H9 (cell line): ENCODE measurements at regions not wholly inside any gene's neighbourhood (a gene's known extent, or its start where the extent isn't known, plus 50 kb on each side); places are given as distances from the start of the nearest gene placed in this dataset.

ENCODE experiments used
- DNase-seq: peaks from one replicate; pipeline ENCODE4 v3.0.0-alpha.2; 2017
- H2AFZ ChIP-seq: one replicate; pipeline ENCODE4 v1.6.1; 2013; ENCODE audit warnings: mild to moderate bottlenecking, low read length, control low read depth, moderate library complexity
- H2AK5ac ChIP-seq: 2 replicates; pipeline ENCODE4 v1.6.1; 2013; ENCODE audit warnings: low read length, control low read depth, mixed read lengths; ENCODE audit not compliant: insufficient read length
- H2BK120ac ChIP-seq: one replicate; pipeline ENCODE4 v1.6.1; 2013; ENCODE audit warnings: low read depth, mild to moderate bottlenecking, low read length, control low read depth, inconsistent platforms; ENCODE audit not compliant: poor library complexity, severe bottlenecking
- H2BK12ac ChIP-seq: 2 replicates; pipeline ENCODE4 v1.6.1; 2013; ENCODE audit warnings: low read length, control low read depth, mixed read lengths, low read depth; ENCODE audit not compliant: insufficient read length
- H2BK15ac ChIP-seq: 2 replicates; pipeline ENCODE4 v1.6.1; 2013; ENCODE audit warnings: low read depth, low read length, control low read depth
- H2BK20ac ChIP-seq: one replicate; pipeline ENCODE4 v1.6.1; 2013; ENCODE audit warnings: low read depth, mild to moderate bottlenecking, low read length, control low read depth, inconsistent platforms; ENCODE audit not compliant: poor library complexity, severe bottlenecking
- H2BK5ac ChIP-seq: 2 replicates; pipeline ENCODE4 v1.6.1; 2013; ENCODE audit warnings: low read length, control low read depth, mixed read lengths; ENCODE audit not compliant: insufficient read length
- H3K14ac ChIP-seq: 2 replicates; pipeline ENCODE4 v1.6.1; 2013; ENCODE audit warnings: low read length, control low read depth; ENCODE audit not compliant: insufficient read depth
- H3K18ac ChIP-seq: 2 replicates; pipeline ENCODE4 v1.6.1; 2013; ENCODE audit warnings: low read depth, mild to moderate bottlenecking, mixed read lengths, low read length, control low read depth; ENCODE audit not compliant: insufficient read length
- H3K23ac ChIP-seq: 2 replicates; pipeline ENCODE4 v1.6.1; 2013; ENCODE audit warnings: low read length, control low read depth, mixed read lengths, low read depth; ENCODE audit not compliant: insufficient read length
- H3K23me2 ChIP-seq: 2 replicates; pipeline ENCODE4 v1.6.1; 2013; ENCODE audit warnings: low read depth, mild to moderate bottlenecking, mixed read lengths, low read length, control low read depth; ENCODE audit not compliant: insufficient read length, poor library complexity, severe bottlenecking
- H3K27ac ChIP-seq: 2 replicates; pipeline ENCODE4 v1.5.1; 2013; ENCODE audit warnings: low read length, control low read depth, mixed read lengths, low read depth; ENCODE audit not compliant: insufficient read length
- H3K27me3 ChIP-seq: 2 replicates; pipeline ENCODE4 v1.6.1; 2013; ENCODE audit warnings: low read length, control low read depth, inconsistent platforms; ENCODE audit not compliant: insufficient read depth
- H3K4ac ChIP-seq: 2 replicates; pipeline ENCODE4 v1.6.1; 2013; ENCODE audit warnings: low read depth, mild to moderate bottlenecking, control low read depth, inconsistent platforms, low read length, moderate library complexity
- H3K4me1 ChIP-seq: 2 replicates; pipeline ENCODE4 v1.6.1; 2013; ENCODE audit warnings: low read length, control low read depth, inconsistent platforms; ENCODE audit not compliant: insufficient read depth
- H3K4me2 ChIP-seq: 2 replicates; pipeline ENCODE4 v1.6.1; 2013; ENCODE audit warnings: low read length, control low read depth, mixed read lengths; ENCODE audit not compliant: insufficient read length, insufficient read depth
- H3K56ac ChIP-seq: 2 replicates; pipeline ENCODE4 v1.6.1; 2013; ENCODE audit warnings: low read depth, mild to moderate bottlenecking, mixed read lengths, low read length, control low read depth; ENCODE audit not compliant: insufficient read length
- H3K79me1 ChIP-seq: 2 replicates; pipeline ENCODE4 v1.6.1; 2013; ENCODE audit warnings: low read depth, mild to moderate bottlenecking, moderate library complexity, low read length, control low read depth, inconsistent platforms; ENCODE audit not compliant: insufficient read depth, poor library complexity, severe bottlenecking
- H3K79me2 ChIP-seq: 2 replicates; pipeline ENCODE4 v1.6.1; 2013; ENCODE audit warnings: low read length, control low read depth, inconsistent platforms; ENCODE audit not compliant: insufficient read depth
- H3K9ac ChIP-seq: 2 replicates; pipeline ENCODE4 v1.6.1; 2013; ENCODE audit warnings: low read length, control low read depth, mixed read lengths; ENCODE audit not compliant: insufficient read length; ENCODE audit errors: extremely low read depth
- H3K9me3 ChIP-seq: one replicate; pipeline ENCODE4 v1.6.1; 2013; ENCODE audit warnings: low read depth, low read length, inconsistent platforms; ENCODE audit not compliant: control insufficient read depth
- H3T11ph ChIP-seq: one replicate; pipeline ENCODE4 v1.6.1; 2013; ENCODE audit warnings: mild to moderate bottlenecking, low read length, control low read depth, inconsistent platforms
- H4K20me1 ChIP-seq: one replicate; pipeline ENCODE4 v1.6.1; 2013; ENCODE audit not compliant: control insufficient read depth, insufficient read length, insufficient read depth
- H4K5ac ChIP-seq: 2 replicates; pipeline ENCODE4 v1.6.1; 2013; ENCODE audit warnings: low read depth, mild to moderate bottlenecking, mixed read lengths, low read length, control low read depth; ENCODE audit not compliant: insufficient read length
- H4K8ac ChIP-seq: replicated peaks from 2 replicates; pipeline ENCODE4 v1.6.1; 2013; ENCODE audit warnings: low read length, control low read depth, mixed read lengths, low read depth; ENCODE audit not compliant: insufficient read length
- H4K91ac ChIP-seq: 2 replicates; pipeline ENCODE4 v1.6.1; 2013; ENCODE audit warnings: low read depth, mild to moderate bottlenecking, moderate library complexity, mixed read lengths, low read length, control low read depth; ENCODE audit not compliant: insufficient read length
- H3K27ac Mint-ChIP-seq, 3 experiments: 2 replicates in 2 of 3; 3 replicates in 1 of 3; pipeline ENCODE4 v1.8.0; 2020 to 2021; ENCODE audit warnings: mixed read lengths in 3 of 3, mild to moderate bottlenecking in 1 of 3, moderate library complexity in 1 of 3
- H3K27me3 Mint-ChIP-seq: 2 replicates; pipeline ENCODE4 v1.8.0; 2021; ENCODE audit warnings: low read depth, mild to moderate bottlenecking, moderate library complexity, mixed read lengths
- H3K36me3 Mint-ChIP-seq, 3 experiments: 2 replicates in 2 of 3; 3 replicates in 1 of 3; pipeline ENCODE4 v1.8.0; 2020 to 2021; ENCODE audit warnings: low read depth in 3 of 3, mixed read lengths in 3 of 3; ENCODE audit not compliant: insufficient read depth in 1 of 3
- H3K4me1 Mint-ChIP-seq, 2 experiments: 2 replicates each; pipeline ENCODE4 v1.8.0; 2020; ENCODE audit warnings: mixed read lengths in 2 of 2
- H3K4me3 Mint-ChIP-seq, 2 experiments: 2 replicates in 1 of 2; 3 replicates in 1 of 2; pipeline ENCODE4 v1.8.0; 2020 to 2021; ENCODE audit warnings: mild to moderate bottlenecking in 2 of 2, mixed read lengths in 2 of 2, moderate library complexity in 1 of 2
- H3K9me3 Mint-ChIP-seq, 2 experiments: 2 replicates in 1 of 2; 3 replicates in 1 of 2; pipeline ENCODE4 v1.8.0; 2020; ENCODE audit warnings: mild to moderate bottlenecking in 2 of 2, mixed read lengths in 2 of 2, moderate library complexity in 1 of 2
- CTCF ChIP-seq: fragments of 200-600 bp; sonication (generic); conservative IDR thresholded peaks from 3 replicates; pipeline ENCODE4 v1.8.0; 2021; ENCODE audit warnings: antibody characterized with exemption, mild to moderate bottlenecking
- WGBS: extraction: QIAGEN DNeasy Blood & Tissue Kit; methylation state at CpG from one replicate; pipeline ENCODE4 v1.1.7; 2013; ENCODE audit warnings: missing lambda C conversion rate, low lambda C conversion rate, mixed read lengths; ENCODE audit not compliant: insufficient read length; ENCODE audit errors: extremely low coverage; 5-methylcytosine and 5-hydroxymethylcytosine counted together

- H3K27ac Mint-ChIP-seq: no peak overlapping the region
- no peaks in the 10 kb centered on the region for H3K79me1 ChIP-seq
- no peak overlapping the region for H3K23ac ChIP-seq
- H3K18ac ChIP-seq: no peak overlapping the region
- no peaks in the 10 kb centered on the region for H3K4me1 ChIP-seq
- H4K8ac ChIP-seq: no peak overlapping the region
- H3K79me2 ChIP-seq: no peaks in the 10 kb centered on the region
- no peak overlapping the region for H3T11ph ChIP-seq
- H3K23me2 ChIP-seq: no peaks in the 10 kb centered on the region
- no peak overlapping the region for H2AK5ac ChIP-seq
- no peaks in the 10 kb centered on the region for H3K4me1 Mint-ChIP-seq
- H3K14ac ChIP-seq: no peak overlapping the region
- H3K4ac ChIP-seq: no peak overlapping the region
- no peak overlapping the region for H2BK20ac ChIP-seq
- H4K5ac ChIP-seq: no peak overlapping the region
- H2BK12ac ChIP-seq: no peak overlapping the region
- H3K27me3 ChIP-seq: no peaks in the 10 kb centered on the region
- H3K4me3 Mint-ChIP-seq: no peak overlapping the region
- H4K91ac ChIP-seq: no peak overlapping the region
- no peak overlapping the region for H3K4me2 ChIP-seq
- H2BK120ac ChIP-seq: no peak overlapping the region
- no peaks in the 10 kb centered on the region for H4K20me1 ChIP-seq
- no peak for TF ChIP-seq CTCF
- no peak overlapping the region for H2AFZ ChIP-seq
- no peak overlapping the region for H2BK5ac ChIP-seq
- no CpG with 5 or more reads among the region's 1 CpG for WGBS
- H3K27ac ChIP-seq: no peak overlapping the region
- no peaks in the 10 kb centered on the region for H3K27me3 Mint-ChIP-seq
- H3K9ac ChIP-seq: no peak overlapping the region
- DNase-seq: no peak
- no peaks in the 10 kb centered on the region for H3K9me3 Mint-ChIP-seq
- no peak overlapping the region for H3K56ac ChIP-seq
- no peak overlapping the region for H2BK15ac ChIP-seq
- H3K36me3 Mint-ChIP-seq: no peaks in the 10 kb centered on the region
- no peaks in the 10 kb centered on the region for H3K9me3 ChIP-seq
Observed at GRCh38 chr1:118396279-118396678, 211.3 kb upstream of the SPAG17 start.
